WTC11 (cell line): ENCODE measurements at regions not wholly inside any gene's neighbourhood (a gene's known extent, or its start where the extent isn't known, plus 50 kb on each side); places are given as distances from the start of the nearest gene placed in this dataset.

Experiments used
- ATAC-seq: fragments of 200-7000 bp; cut with Tn5 transposase; 2 replicates; pipeline ENCODE4 v1.10.0; 2021; ENCODE audit warnings: mild to moderate bottlenecking, moderate library complexity
- CTCF ChIA-PET: fragments of 300-600 bp; sonication (Branson Sonifier 250); formaldehyde crosslinking; loops from one replicate; lab custom pipeline; 2021; ENCODE audit warnings: antibody characterized with exemption; lab: Charles Lee
- POLR2A ChIA-PET: fragments of 350-600 bp; sonication (Branson Sonifier 250); formaldehyde crosslinking; loops from one replicate; lab custom pipeline; 2021; ENCODE audit warnings: antibody characterized with exemption; lab: Charles Lee
- DNase-seq: peaks from one replicate; pipeline ENCODE4 v3.0.0; 2021; ENCODE audit warnings: low spot score
- H3K27ac Mint-ChIP-seq: 2 replicates; pipeline ENCODE4 v1.8.0; 2021; ENCODE audit warnings: mixed read lengths
- H3K27me3 Mint-ChIP-seq: 2 replicates; pipeline ENCODE4 v1.8.0; 2021; ENCODE audit warnings: low read depth, mild to moderate bottlenecking, moderate library complexity, mixed read lengths
- H3K36me3 Mint-ChIP-seq: 2 replicates; pipeline ENCODE4 v1.8.0; 2021; ENCODE audit warnings: mixed read lengths
- H3K4me1 Mint-ChIP-seq: 2 replicates; pipeline ENCODE4 v1.8.0; 2022; ENCODE audit warnings: mixed read lengths
- H3K4me3 Mint-ChIP-seq: 2 replicates; pipeline ENCODE4 v1.8.0; 2021; ENCODE audit warnings: mild to moderate bottlenecking, moderate library complexity, mixed read lengths
- H3K9me3 Mint-ChIP-seq: 2 replicates; pipeline ENCODE4 v1.8.0; 2021; ENCODE audit warnings: mixed read lengths
- AR ChIP-seq: fragments of 250-450 bp; sonication (Bioruptor Pico); IDR thresholded peaks from 2 replicates; pipeline ENCODE4 v1.9.0; 2021; ENCODE audit warnings: mild to moderate bottlenecking
- GRHL2 ChIP-seq: fragments of 250-450 bp; sonication (Bioruptor Pico); IDR thresholded peaks from 2 replicates; pipeline ENCODE4 v1.8.0; 2022; ENCODE audit warnings: mild to moderate bottlenecking, moderate library complexity; ENCODE audit not compliant: insufficient replicate concordance, severe bottlenecking
- IRF1 ChIP-seq: sonication (generic); formaldehyde crosslinking; IDR thresholded peaks from 2 replicates; pipeline ENCODE4 v1.8.0; 2023; ENCODE audit warnings: missing genetic modification reagents
- NR1H2 ChIP-seq: sonication (generic); formaldehyde crosslinking; IDR thresholded peaks from 2 replicates; pipeline ENCODE4 v1.9.0; 2021; ENCODE audit warnings: mild to moderate bottlenecking, moderate library complexity, missing genetic modification reagents
- NR3C1 ChIP-seq: sonication (generic); formaldehyde crosslinking; conservative IDR thresholded peaks from 2 replicates; pipeline ENCODE4 v1.8.1; 2023; ENCODE audit warnings: low read depth, mild to moderate bottlenecking, missing genetic modification reagents
- TEAD1 ChIP-seq: sonication (generic); formaldehyde crosslinking; IDR thresholded peaks from 2 replicates; pipeline ENCODE4 v1.8.0; 2022; ENCODE audit warnings: mild to moderate bottlenecking, missing genetic modification reagents
- TEAD4 ChIP-seq: sonication (generic); formaldehyde crosslinking; IDR thresholded peaks from 2 replicates; pipeline ENCODE4 v1.8.0; 2022; ENCODE audit warnings: mild to moderate bottlenecking, missing genetic modification reagents
- ZMAT4 ChIP-seq: fragments of 250-450 bp; sonication (Bioruptor Pico); IDR thresholded peaks from 2 replicates; pipeline ENCODE4 v1.9.0; 2021; ENCODE audit warnings: mild to moderate bottlenecking
- ZNF425 ChIP-seq: fragments of 250-450 bp; sonication (Bioruptor Pico); conservative IDR thresholded peaks from 2 replicates; pipeline ENCODE4 v1.9.0; 2021; ENCODE audit warnings: mild to moderate bottlenecking
- ZNF671 ChIP-seq: fragments of 250-450 bp; sonication (Bioruptor Pico); IDR thresholded peaks from 2 replicates; pipeline ENCODE4 v1.8.0; 2021; ENCODE audit warnings: mild to moderate bottlenecking
- ZSCAN18 ChIP-seq: fragments of 250-450 bp; sonication (Bioruptor Pico); IDR thresholded peaks from 2 replicates; pipeline ENCODE4 v2.1.2; 2022; ENCODE audit warnings: mild to moderate bottlenecking, moderate library complexity
- TF ChIP-seq, protein P1 (sequence below): sonication (generic); formaldehyde crosslinking; IDR thresholded peaks from 2 replicates; pipeline ENCODE4 v1.8.0; 2022; ENCODE audit warnings: mild to moderate bottlenecking, missing genetic modification reagents
- TF ChIP-seq, protein P2 (sequence below): sonication (generic); formaldehyde crosslinking; IDR thresholded peaks from 2 replicates; pipeline ENCODE4 v1.8.1; 2023; ENCODE audit warnings: mild to moderate bottlenecking, missing genetic modification reagents, moderate library complexity
- TF ChIP-seq, protein P3 (sequence below): sonication (generic); formaldehyde crosslinking; IDR thresholded peaks from 2 replicates; pipeline ENCODE4 v1.8.1; 2022; ENCODE audit warnings: low read depth, missing genetic modification reagents, borderline replicate concordance
- TF ChIP-seq, protein P4 (sequence below): sonication (generic); formaldehyde crosslinking; IDR thresholded peaks from 2 replicates; pipeline ENCODE4 v1.8.1; 2022; ENCODE audit warnings: mild to moderate bottlenecking, moderate library complexity, missing genetic modification reagents

DNA sequence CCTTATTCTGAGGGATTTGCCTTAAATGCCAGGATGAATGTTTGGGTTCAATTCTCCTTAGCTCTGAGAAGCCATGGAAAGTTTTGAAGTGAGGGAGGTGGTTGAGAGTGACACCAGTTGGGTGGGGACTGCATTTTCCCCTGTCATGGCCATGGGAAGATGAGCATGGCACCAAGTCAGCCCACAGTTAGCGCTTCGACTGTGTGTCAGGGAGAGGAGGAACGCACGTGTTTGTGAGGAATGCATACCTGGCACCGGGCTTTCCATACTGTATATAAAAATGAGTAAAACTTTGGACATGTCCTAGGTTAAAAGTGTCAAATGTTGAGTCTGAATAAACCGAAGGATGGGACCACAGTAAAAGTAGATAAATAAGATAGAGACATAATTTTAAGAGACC is 187.5 kb upstream of the KL start:
- H3K36me3 Mint-ChIP-seq = 0 out of 2 replicates have a peak, but pooled peaks cover 3% of the 10 kb centered on the region
- H3K9me3 Mint-ChIP-seq = peaks cover 9% of the 10 kb centered on the region
- ATAC-seq (no peak), DNase-seq (no peak)
- H3K4me1 Mint-ChIP-seq = peaks cover 21% of the 10 kb centered on the region
- no peak for TF ChIP-seq IRF1 (CRISPR knock-in tag)
- no peak for TF ChIP-seq NR3C1 (CRISPR knock-in tag)
- TF ChIP-seq AR (CRISPR knock-in tag) = no peak
- no peak for TF ChIP-seq ZMAT4 (CRISPR knock-in tag)
- TF ChIP-seq, protein P1, sequence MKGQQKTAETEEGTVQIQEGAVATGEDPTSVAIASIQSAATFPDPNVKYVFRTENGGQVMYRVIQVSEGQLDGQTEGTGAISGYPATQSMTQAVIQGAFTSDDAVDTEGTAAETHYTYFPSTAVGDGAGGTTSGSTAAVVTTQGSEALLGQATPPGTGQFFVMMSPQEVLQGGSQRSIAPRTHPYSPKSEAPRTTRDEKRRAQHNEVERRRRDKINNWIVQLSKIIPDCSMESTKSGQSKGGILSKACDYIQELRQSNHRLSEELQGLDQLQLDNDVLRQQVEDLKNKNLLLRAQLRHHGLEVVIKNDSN = no peak
- TF ChIP-seq ZSCAN18 (CRISPR knock-in tag) = no peak
- no peak for TF ChIP-seq ZNF671 (CRISPR knock-in tag)
- TF ChIP-seq, protein P2, sequence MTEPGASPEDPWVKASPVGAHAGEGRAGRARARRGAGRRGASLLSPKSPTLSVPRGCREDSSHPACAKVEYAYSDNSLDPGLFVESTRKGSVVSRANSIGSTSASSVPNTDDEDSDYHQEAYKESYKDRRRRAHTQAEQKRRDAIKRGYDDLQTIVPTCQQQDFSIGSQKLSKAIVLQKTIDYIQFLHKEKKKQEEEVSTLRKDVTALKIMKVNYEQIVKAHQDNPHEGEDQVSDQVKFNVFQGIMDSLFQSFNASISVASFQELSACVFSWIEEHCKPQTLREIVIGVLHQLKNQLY (CRISPR knock-in tag) = no peak
- TF ChIP-seq TEAD1 = no peak
- TF ChIP-seq GRHL2 (CRISPR knock-in tag) = no peak
- TF ChIP-seq TEAD4 = no peak
- no peak overlapping the region for H3K4me3 Mint-ChIP-seq
- H3K27me3 Mint-ChIP-seq = no peaks in the 10 kb centered on the region
- POLR2A ChIA-PET = no interaction called here
- no peak overlapping the region for H3K27ac Mint-ChIP-seq
- CTCF ChIA-PET = no interaction called here

- POLR2A ChIA-PET = no interaction called here
- Mint-ChIP-seq H3K36me3 (peaks cover 7% of the 10 kb centered on the region; the same call in 1 of the 2 replicates), H3K4me3 (no peak overlapping the region), H3K9me3 (peaks cover 15% of the 10 kb centered on the region), H3K27me3 (no peaks in the 10 kb centered on the region), H3K4me1 (peaks cover 21% of the 10 kb centered on the region), H3K27ac (no peak overlapping the region)
- no peak for DNase-seq
- ATAC-seq = no peak
- CTCF ChIA-PET = no interaction called here
- TF ChIP-seq, protein P3, sequence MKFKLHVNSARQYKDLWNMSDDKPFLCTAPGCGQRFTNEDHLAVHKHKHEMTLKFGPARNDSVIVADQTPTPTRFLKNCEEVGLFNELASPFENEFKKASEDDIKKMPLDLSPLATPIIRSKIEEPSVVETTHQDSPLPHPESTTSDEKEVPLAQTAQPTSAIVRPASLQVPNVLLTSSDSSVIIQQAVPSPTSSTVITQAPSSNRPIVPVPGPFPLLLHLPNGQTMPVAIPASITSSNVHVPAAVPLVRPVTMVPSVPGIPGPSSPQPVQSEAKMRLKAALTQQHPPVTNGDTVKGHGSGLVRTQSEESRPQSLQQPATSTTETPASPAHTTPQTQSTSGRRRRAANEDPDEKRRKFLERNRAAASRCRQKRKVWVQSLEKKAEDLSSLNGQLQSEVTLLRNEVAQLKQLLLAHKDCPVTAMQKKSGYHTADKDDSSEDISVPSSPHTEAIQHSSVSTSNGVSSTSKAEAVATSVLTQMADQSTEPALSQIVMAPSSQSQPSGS = no peak
- TF ChIP-seq NR1H2 (CRISPR knock-in tag) = no peak
- TF ChIP-seq, protein P4, sequence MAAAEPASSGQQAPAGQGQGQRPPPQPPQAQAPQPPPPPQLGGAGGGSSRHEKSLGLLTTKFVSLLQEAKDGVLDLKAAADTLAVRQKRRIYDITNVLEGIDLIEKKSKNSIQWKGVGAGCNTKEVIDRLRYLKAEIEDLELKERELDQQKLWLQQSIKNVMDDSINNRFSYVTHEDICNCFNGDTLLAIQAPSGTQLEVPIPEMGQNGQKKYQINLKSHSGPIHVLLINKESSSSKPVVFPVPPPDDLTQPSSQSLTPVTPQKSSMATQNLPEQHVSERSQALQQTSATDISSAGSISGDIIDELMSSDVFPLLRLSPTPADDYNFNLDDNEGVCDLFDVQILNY = no peak
- TF ChIP-seq ZNF425 = no peak
- no peak for TF ChIP-seq TEAD1
Measured at GRCh38 chr13:32829269-32829668, 187.0 kb upstream of the KL start.
